Ishikawa (cell line): ENCODE measurements at regions not wholly inside any gene's neighbourhood (a gene's known extent, or its start where the extent isn't known, plus 50 kb on each side); places are given as distances from the start of the nearest gene placed in this dataset.

Experiments
- CEBPB ChIP-seq: IDR thresholded peaks from 2 replicates; pipeline ENCODE4 v1.6.1; 2012
- NFIC ChIP-seq: IDR thresholded peaks from 2 replicates; pipeline ENCODE4 v1.6.1; 2012
- TCF12 ChIP-seq: IDR thresholded peaks from 2 replicates; pipeline ENCODE4 v1.6.1; 2012; ENCODE audit warnings: low read depth
- YY1 ChIP-seq: IDR thresholded peaks from 2 replicates; pipeline ENCODE4 v1.6.1; 2012; ENCODE audit warnings: low read depth

GRCh38 chr6:76839505-76839904, 623.8 kb downstream of the HTR1B start:
- TF ChIP-seq NFIC (no peak), TCF12 (no peak), YY1 (no peak), CEBPB (no peak)
